Lower leg skin (tissue), 3 donors: ENCODE measurements at regions not wholly inside any gene's neighbourhood (a gene's known extent, or its start where the extent isn't known, plus 50 kb on each side); places are given as distances from the start of the nearest gene placed in this dataset.

ENCODE experiments used
- POLR2A ChIP-seq, 2 donors: fragments of 450-650 bp; IDR thresholded peaks; one replicate each; pipeline ENCODE4 v1.6.1; 2016 to 2017; ENCODE audit warnings: antibody characterized with exemption in 2 of 2, mild to moderate bottlenecking in 1 of 2, moderate library complexity in 1 of 2
- TF ChIP-seq, protein P1 (sequence below), 3 donors: fragments of 450-650 bp; IDR thresholded peaks; one replicate each; pipeline ENCODE4 v1.5.1; 2016; ENCODE audit warnings: antibody characterized with exemption in 3 of 3, mild to moderate bottlenecking in 3 of 3, moderate library complexity in 2 of 3

DNA sequence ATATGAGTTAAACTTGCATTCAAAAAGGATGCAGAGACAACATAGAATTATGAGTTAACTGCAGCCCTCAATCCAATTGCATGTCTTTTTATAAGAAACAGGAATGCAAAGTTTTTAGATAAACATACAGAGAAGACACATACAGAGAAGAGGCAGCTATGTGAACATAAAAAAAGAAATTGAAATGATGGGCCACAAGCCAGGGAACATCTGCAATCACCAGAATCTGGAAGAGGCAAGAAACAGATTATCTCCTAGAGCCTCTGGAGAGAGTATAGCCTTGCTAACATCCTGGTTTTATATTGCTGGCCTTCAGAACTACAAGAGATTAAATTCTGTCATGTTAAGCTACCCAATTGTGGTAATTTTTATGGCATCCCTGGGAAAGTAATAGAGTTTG, 257.2 kb upstream of the EYS start:
- TF ChIP-seq, protein P1, sequence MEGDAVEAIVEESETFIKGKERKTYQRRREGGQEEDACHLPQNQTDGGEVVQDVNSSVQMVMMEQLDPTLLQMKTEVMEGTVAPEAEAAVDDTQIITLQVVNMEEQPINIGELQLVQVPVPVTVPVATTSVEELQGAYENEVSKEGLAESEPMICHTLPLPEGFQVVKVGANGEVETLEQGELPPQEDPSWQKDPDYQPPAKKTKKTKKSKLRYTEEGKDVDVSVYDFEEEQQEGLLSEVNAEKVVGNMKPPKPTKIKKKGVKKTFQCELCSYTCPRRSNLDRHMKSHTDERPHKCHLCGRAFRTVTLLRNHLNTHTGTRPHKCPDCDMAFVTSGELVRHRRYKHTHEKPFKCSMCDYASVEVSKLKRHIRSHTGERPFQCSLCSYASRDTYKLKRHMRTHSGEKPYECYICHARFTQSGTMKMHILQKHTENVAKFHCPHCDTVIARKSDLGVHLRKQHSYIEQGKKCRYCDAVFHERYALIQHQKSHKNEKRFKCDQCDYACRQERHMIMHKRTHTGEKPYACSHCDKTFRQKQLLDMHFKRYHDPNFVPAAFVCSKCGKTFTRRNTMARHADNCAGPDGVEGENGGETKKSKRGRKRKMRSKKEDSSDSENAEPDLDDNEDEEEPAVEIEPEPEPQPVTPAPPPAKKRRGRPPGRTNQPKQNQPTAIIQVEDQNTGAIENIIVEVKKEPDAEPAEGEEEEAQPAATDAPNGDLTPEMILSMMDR (IDR thresholded peaks at IDR 0.05): no peak
- TF ChIP-seq POLR2A (IDR thresholded peaks at IDR 0.05): no peak
